T-helper 1 cell treated with Interleukin-12 subunit alpha and Interleukin-12 subunit beta and Interleukin-4 antibody, amounts not matched to agents 30 μg/mL and 1 μg/mL, for 36 hours (primary cell): ENCODE measurements at regions not wholly inside any gene's neighbourhood (a gene's known extent, or its start where the extent isn't known, plus 50 kb on each side); places are given as distances from the start of the nearest gene placed in this dataset.

Experiments
- H3K27ac Mint-ChIP-seq: one replicate; pipeline ENCODE4 v1.8.0; 2021; ENCODE audit warnings: mild to moderate bottlenecking, mixed read lengths
- H3K27me3 Mint-ChIP-seq: one replicate; pipeline ENCODE4 v1.8.0; 2021; ENCODE audit warnings: low read depth, mixed read lengths
- H3K36me3 Mint-ChIP-seq: one replicate; pipeline ENCODE4 v1.8.0; 2021; ENCODE audit warnings: low read depth, mixed read lengths
- H3K4me1 Mint-ChIP-seq: one replicate; pipeline ENCODE4 v1.8.0; 2021; ENCODE audit warnings: low read depth, mixed read lengths
- H3K4me3 Mint-ChIP-seq: one replicate; pipeline ENCODE4 v1.8.0; 2021; ENCODE audit warnings: mild to moderate bottlenecking, moderate library complexity, mixed read lengths
- H3K9me3 Mint-ChIP-seq: one replicate; pipeline ENCODE4 v1.8.0; 2021; ENCODE audit warnings: mixed read lengths

GRCh38 chr7:42618651-42619360 is 293.1 kb downstream of the C7orf25 start:
- Mint-ChIP-seq H3K36me3 (no peaks in the 10 kb centered on the region), H3K4me1 (no peaks in the 10 kb centered on the region), H3K9me3 (no peaks in the 10 kb centered on the region), H3K27ac (no peak overlapping the region), H3K4me3 (no peak overlapping the region), H3K27me3 (no peaks in the 10 kb centered on the region)

DNA sequence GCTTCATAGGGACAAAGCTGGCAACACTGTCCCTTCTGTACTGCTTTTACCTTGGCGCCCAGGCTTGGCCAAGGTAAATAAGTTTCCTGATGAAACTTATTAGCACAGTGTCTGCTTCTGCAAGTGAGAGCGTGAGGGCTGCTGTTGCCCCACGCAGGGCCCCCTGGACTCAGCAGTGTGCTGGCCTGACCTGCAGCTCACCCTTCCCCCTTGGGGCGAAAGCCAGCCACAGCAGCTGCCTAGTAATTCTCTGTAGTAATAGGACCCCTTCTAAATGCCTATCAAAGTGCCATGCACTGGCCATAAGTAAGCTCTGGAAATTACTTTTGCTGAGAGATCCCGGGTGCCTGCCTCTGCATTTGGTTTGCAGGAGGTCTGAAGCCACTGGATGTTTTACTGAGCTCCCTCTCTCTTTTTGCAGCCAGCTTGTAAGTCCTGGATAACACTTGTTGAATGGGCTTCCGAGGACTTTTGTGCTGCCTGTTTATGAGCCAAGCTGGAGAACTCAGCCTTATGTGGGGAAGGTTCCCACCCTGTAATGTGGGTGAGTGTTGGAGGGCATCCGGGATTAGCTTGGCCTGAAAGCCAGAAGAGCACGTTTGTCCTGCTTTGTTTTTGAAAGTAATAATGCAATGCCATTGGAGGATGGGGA is 293.9 kb downstream of the C7orf25 start:
- no peaks in the 10 kb centered on the region for H3K36me3 Mint-ChIP-seq
- no peaks in the 10 kb centered on the region for H3K4me1 Mint-ChIP-seq
- H3K4me3 Mint-ChIP-seq, result no peak overlapping the region
- no peaks in the 10 kb centered on the region for H3K9me3 Mint-ChIP-seq
- H3K27me3 Mint-ChIP-seq, result no peaks in the 10 kb centered on the region
- no peak overlapping the region for H3K27ac Mint-ChIP-seq

- H3K4me1 Mint-ChIP-seq, result no peaks in the 10 kb centered on the region
- no peak overlapping the region for H3K27ac Mint-ChIP-seq
- no peaks in the 10 kb centered on the region for H3K27me3 Mint-ChIP-seq
- H3K9me3 Mint-ChIP-seq, result no peaks in the 10 kb centered on the region
- H3K36me3 Mint-ChIP-seq, result no peaks in the 10 kb centered on the region
- no peak overlapping the region for H3K4me3 Mint-ChIP-seq
Measured at GRCh38 chr7:42617071-42617765, 294.7 kb downstream of the C7orf25 start.

DNA sequence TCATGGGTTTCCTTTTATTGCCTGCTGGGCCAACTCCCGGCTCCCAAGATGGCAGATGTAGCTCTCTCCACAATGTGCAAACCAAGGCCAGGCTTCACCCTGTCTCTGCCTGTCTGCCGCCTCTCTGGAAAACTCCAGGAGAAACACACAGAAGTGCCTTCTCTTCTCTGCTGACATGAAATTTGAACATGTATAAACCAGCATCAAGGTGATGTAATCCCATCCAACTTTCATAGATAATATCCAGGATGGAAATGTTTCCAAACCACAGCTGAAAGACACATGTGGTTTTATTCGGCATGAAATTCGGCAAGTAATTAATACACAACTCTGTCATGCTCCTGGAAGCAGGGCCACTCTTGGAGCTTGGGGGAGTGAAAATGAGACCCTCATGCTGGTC is 297.2 kb downstream of the C7orf25 start:
- Mint-ChIP-seq H3K4me1 (no peaks in the 10 kb centered on the region), H3K27me3 (no peaks in the 10 kb centered on the region), H3K36me3 (no peaks in the 10 kb centered on the region), H3K9me3 (no peaks in the 10 kb centered on the region), H3K27ac (no peak overlapping the region), H3K4me3 (no peak overlapping the region)

- Mint-ChIP-seq H3K4me3 (no peak overlapping the region), H3K36me3 (no peaks in the 10 kb centered on the region), H3K27ac (no peak overlapping the region), H3K4me1 (no peaks in the 10 kb centered on the region), H3K27me3 (no peaks in the 10 kb centered on the region), H3K9me3 (no peaks in the 10 kb centered on the region)
Measured at GRCh38 chr7:42611961-42612360, 299.9 kb downstream of the C7orf25 start.

- no peaks in the 10 kb centered on the region for H3K36me3 Mint-ChIP-seq
- H3K4me1 Mint-ChIP-seq, result no peaks in the 10 kb centered on the region
- H3K27ac Mint-ChIP-seq, result no peak overlapping the region
- H3K4me3 Mint-ChIP-seq, result no peak overlapping the region
- no peaks in the 10 kb centered on the region for H3K9me3 Mint-ChIP-seq
- H3K27me3 Mint-ChIP-seq, result no peaks in the 10 kb centered on the region
Measured at GRCh38 chr7:42611289-42611928, 300.5 kb downstream of the C7orf25 start.

GRCh38 chr7:42606193-42606905 is 305.5 kb downstream of the C7orf25 start:
- Mint-ChIP-seq H3K4me1 (no peaks in the 10 kb centered on the region), H3K27me3 (no peaks in the 10 kb centered on the region), H3K36me3 (no peaks in the 10 kb centered on the region), H3K9me3 (no peaks in the 10 kb centered on the region), H3K4me3 (no peak overlapping the region), H3K27ac (no peak overlapping the region)

GRCh38 chr7:42605406-42606192 is 306.3 kb downstream of the C7orf25 start:
- H3K4me3 Mint-ChIP-seq, result no peak overlapping the region
- no peaks in the 10 kb centered on the region for H3K36me3 Mint-ChIP-seq

GRCh38 chr7:42603496-42603895 is 308.4 kb downstream of the C7orf25 start:
- no peaks in the 10 kb centered on the region for H3K36me3 Mint-ChIP-seq
- no peaks in the 10 kb centered on the region for H3K9me3 Mint-ChIP-seq
- no peak overlapping the region for H3K4me3 Mint-ChIP-seq
- H3K4me1 Mint-ChIP-seq, result no peaks in the 10 kb centered on the region
- H3K27ac Mint-ChIP-seq, result no peak overlapping the region
- H3K27me3 Mint-ChIP-seq, result no peaks in the 10 kb centered on the region

More at GRCh38 chr7:42605406-42606192, 306.3 kb downstream of the C7orf25 start:
- Mint-ChIP-seq H3K27ac (no peak overlapping the region), H3K27me3 (no peaks in the 10 kb centered on the region), H3K9me3 (no peaks in the 10 kb centered on the region), H3K4me1 (no peaks in the 10 kb centered on the region)

GRCh38 chr7:42597300-42597699 is 314.6 kb downstream of the C7orf25 start:
- no peak overlapping the region for H3K27ac Mint-ChIP-seq
- no peaks in the 10 kb centered on the region for H3K36me3 Mint-ChIP-seq
- H3K27me3 Mint-ChIP-seq, result no peaks in the 10 kb centered on the region
- H3K4me3 Mint-ChIP-seq, result no peak overlapping the region
- H3K9me3 Mint-ChIP-seq, result no peaks in the 10 kb centered on the region
- H3K4me1 Mint-ChIP-seq, result no peaks in the 10 kb centered on the region

DNA sequence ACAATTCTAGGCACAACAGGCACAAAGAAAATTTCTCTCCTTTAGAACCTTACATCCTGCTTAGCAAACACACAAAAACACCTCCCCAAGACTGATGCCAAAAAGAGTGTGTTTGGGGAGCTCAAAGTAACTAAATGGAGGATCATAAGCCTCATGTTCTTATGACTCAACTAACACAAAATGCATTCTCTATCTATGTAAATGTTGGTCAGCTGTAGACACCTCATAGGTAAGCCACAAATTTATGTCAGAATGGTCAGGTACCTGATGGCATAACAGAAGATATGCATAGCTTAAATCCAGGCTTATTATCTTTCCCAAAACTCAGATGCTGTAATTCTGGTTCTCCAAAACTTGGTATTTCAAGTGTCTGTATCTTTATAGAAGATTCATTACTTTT is 315.1 kb downstream of the C7orf25 start:
- no peak overlapping the region for H3K4me3 Mint-ChIP-seq
- H3K27ac Mint-ChIP-seq, result no peak overlapping the region
- no peaks in the 10 kb centered on the region for H3K4me1 Mint-ChIP-seq
- no peaks in the 10 kb centered on the region for H3K36me3 Mint-ChIP-seq
- H3K27me3 Mint-ChIP-seq, result no peaks in the 10 kb centered on the region
- H3K9me3 Mint-ChIP-seq, result no peaks in the 10 kb centered on the region

DNA sequence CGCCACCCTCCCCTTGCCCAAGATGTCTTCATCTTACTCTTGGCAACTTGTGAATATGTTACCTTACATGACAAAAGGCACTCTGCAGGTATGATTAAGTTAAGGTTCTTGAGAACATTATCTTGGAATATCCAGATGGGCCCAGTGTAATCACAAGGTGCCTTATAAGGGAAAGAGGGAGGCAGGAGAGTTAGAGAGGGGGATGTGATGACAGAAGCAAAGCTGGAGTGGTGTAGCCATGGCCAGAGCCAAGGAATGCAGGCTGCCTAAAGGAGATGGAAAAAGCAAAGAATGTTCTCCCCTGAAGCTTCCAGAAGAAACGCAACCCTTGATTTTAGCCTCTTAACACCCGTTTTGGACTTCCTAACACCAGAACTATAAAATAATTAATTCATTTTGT is 318.0 kb downstream of the C7orf25 start:
- Mint-ChIP-seq H3K27me3 (no peaks in the 10 kb centered on the region), H3K4me1 (no peaks in the 10 kb centered on the region), H3K27ac (no peak overlapping the region), H3K36me3 (no peaks in the 10 kb centered on the region), H3K9me3 (peaks cover 7% of the 10 kb centered on the region), H3K4me3 (no peak overlapping the region)

GRCh38 chr7:42590771-42591310 is 321.0 kb downstream of the C7orf25 start:
- Mint-ChIP-seq H3K4me1 (no peaks in the 10 kb centered on the region), H3K27me3 (no peaks in the 10 kb centered on the region), H3K4me3 (no peak overlapping the region), H3K36me3 (no peaks in the 10 kb centered on the region), H3K9me3 (peaks cover 24% of the 10 kb centered on the region), H3K27ac (no peak overlapping the region)
